Keratinocyte (primary cell): ENCODE measurements at regions not wholly inside any gene's neighbourhood (a gene's known extent, or its start where the extent isn't known, plus 50 kb on each side); places are given as distances from the start of the nearest gene placed in this dataset.

ENCODE experiments used
- DNase-seq: peaks from one replicate; pipeline ENCODE4 v3.0.0-alpha.2; 2011; ENCODE audit warnings: low read depth, missing footprints, low spot score
- FAIRE-seq: peaks from 2 replicates; lab custom pipeline; 2011; peaks lifted over from hg19 to GRCh38; lab: Jason Lieb, UNC
- H2AFZ ChIP-seq: 2 replicates; pipeline ENCODE4 v1.6.0; 2012; ENCODE audit warnings: low read length, control low read depth, inconsistent platforms; ENCODE audit not compliant: control insufficient read depth
- H3K27ac ChIP-seq: 2 replicates; pipeline ENCODE4 v1.5.1; 2011; ENCODE audit warnings: low read length; ENCODE audit not compliant: control insufficient read depth, insufficient read depth
- H3K27me3 ChIP-seq: 3 replicates; pipeline ENCODE4 v1.6.0; 2011; ENCODE audit warnings: low read length; ENCODE audit not compliant: control insufficient read depth, insufficient read depth; ENCODE audit errors: extremely low read depth
- H3K36me3 ChIP-seq, 2 experiments: 2 replicates in 1 of 2; 3 replicates in 1 of 2; pipeline ENCODE4 v1.5.1; 2011; ENCODE audit warnings: low read length in 2 of 2, mild to moderate bottlenecking in 1 of 2; ENCODE audit not compliant: control insufficient read depth in 2 of 2, insufficient read depth in 2 of 2; ENCODE audit errors: extremely low read depth in 1 of 2
- H3K4me1 ChIP-seq: 3 replicates; pipeline ENCODE4 v1.5.1; 2011; ENCODE audit warnings: low read length; ENCODE audit not compliant: control insufficient read depth, insufficient read depth; ENCODE audit errors: extremely low read depth
- H3K4me2 ChIP-seq: 3 replicates; pipeline ENCODE4 v1.6.0; 2011; ENCODE audit warnings: low read depth, low read length; ENCODE audit not compliant: control insufficient read depth, insufficient read depth; ENCODE audit errors: extremely low read depth
- H3K4me3 ChIP-seq, 3 experiments: fragments of 200-600 bp in 1 of 3; sonication (generic) in 1 of 3; 2 replicates in 2 of 3; 3 replicates in 1 of 3; pipeline ENCODE4 v1.5.1; 2011 to 2016; ENCODE audit warnings: low read length in 3 of 3, mild to moderate bottlenecking in 3 of 3, control low read depth in 2 of 3, inconsistent platforms in 1 of 3, low read depth in 1 of 3, mixed read lengths in 1 of 3, mixed run types in 1 of 3, moderate library complexity in 1 of 3; ENCODE audit not compliant: control insufficient read depth in 2 of 3, insufficient read depth in 2 of 3; ENCODE audit errors: extremely low read depth in 1 of 3
- H3K79me2 ChIP-seq: 2 replicates; pipeline ENCODE4 v1.6.0; 2012; ENCODE audit warnings: low read length; ENCODE audit not compliant: control insufficient read depth, insufficient read depth
- H3K9ac ChIP-seq: 3 replicates; pipeline ENCODE4 v1.6.0; 2011; ENCODE audit warnings: low read length; ENCODE audit not compliant: control insufficient read depth, insufficient read depth; ENCODE audit errors: extremely low read depth
- H3K9me1 ChIP-seq: 3 replicates; pipeline ENCODE4 v1.6.0; 2011; ENCODE audit warnings: low read length; ENCODE audit not compliant: control insufficient read depth, insufficient read depth; ENCODE audit errors: extremely low read depth
- H3K9me3 ChIP-seq: 2 replicates; pipeline ENCODE4 v1.5.1; 2012; ENCODE audit warnings: low read depth, low read length; ENCODE audit not compliant: control insufficient read depth
- H4K20me1 ChIP-seq: 3 replicates; pipeline ENCODE4 v1.6.0; 2011; ENCODE audit warnings: low read length; ENCODE audit not compliant: control insufficient read depth, insufficient read depth; ENCODE audit errors: extremely low read depth
- CTCF ChIP-seq, 3 experiments: IDR thresholded peaks in 1 of 3; conservative IDR thresholded peaks in 1 of 3; optimal IDR thresholded peaks in 1 of 3; 2 replicates in 2 of 3; 3 replicates in 1 of 3; pipeline versions ENCODE3 to v1.5.1; 2011; ENCODE audit warnings: low read length in 3 of 3, mild to moderate bottlenecking in 3 of 3, moderate library complexity in 2 of 3, control low read depth in 1 of 3, inconsistent platforms in 1 of 3; ENCODE audit not compliant: insufficient read depth in 2 of 3; ENCODE audit errors: extremely low read depth in 1 of 3
- EZH2 ChIP-seq: IDR thresholded peaks from one replicate; pipeline ENCODE4 v1.6.1; 2012; ENCODE audit warnings: inconsistent platforms, mild to moderate bottlenecking, low read length, moderate library complexity
- dilution Hi-C: fragments of 300-500 bp; cut with MboI; formaldehyde crosslinking; loops from one replicate; pipeline ENCODE4 v1.7.0; 2020; ENCODE audit warnings: low sequenced_read_pairs; ENCODE audit not compliant: extremely low pct_ligation_motif_present

- Histone ChIP-seq H3K4me1 (no peaks in the 10 kb centered on the region), H3K9me1 (no peaks in the 10 kb centered on the region), H3K4me2 (no peak overlapping the region), H3K4me3 (no peak overlapping the region), H2AFZ (no peak overlapping the region), H3K36me3 (no peaks in the 10 kb centered on the region), H4K20me1 (no peaks in the 10 kb centered on the region), H3K9me3 (no peaks in the 10 kb centered on the region), H3K79me2 (no peaks in the 10 kb centered on the region), H3K9ac (no peak overlapping the region), H3K27ac (no peak overlapping the region), H3K27me3 (no peaks in the 10 kb centered on the region)
- dilution Hi-C loops = no loop called here
- FAIRE-seq (no peak), DNase-seq (no peak)
- no peak for TF ChIP-seq CTCF (optimal IDR thresholded peaks at IDR 0.05 in 1 of 3, IDR thresholded peaks at IDR 0.05 in 1 of 3, conservative IDR thresholded peaks at IDR 0.05 in 1 of 3; ENCODE audit: extremely low read depth in 1 of 3, insufficient read depth in 2 of 3, low read length in 3 of 3)
- no peak for TF ChIP-seq EZH2
These were observed 298.0 kb downstream of the DSEL start for GRCh38 chr18:67218556-67218955.

- Histone ChIP-seq H3K9ac (no peak overlapping the region), H3K9me1 (no peaks in the 10 kb centered on the region), H3K4me1 (no peaks in the 10 kb centered on the region), H3K4me3 (no peak overlapping the region), H3K79me2 (no peaks in the 10 kb centered on the region), H3K4me2 (no peak overlapping the region), H4K20me1 (no peaks in the 10 kb centered on the region), H3K27me3 (no peaks in the 10 kb centered on the region), H2AFZ (no peak overlapping the region), H3K9me3 (no peaks in the 10 kb centered on the region), H3K36me3 (no peaks in the 10 kb centered on the region), H3K27ac (no peak overlapping the region)
- TF ChIP-seq CTCF (optimal IDR thresholded peaks at IDR 0.05 in 1 of 3, IDR thresholded peaks at IDR 0.05 in 1 of 3, conservative IDR thresholded peaks at IDR 0.05 in 1 of 3; ENCODE audit: extremely low read depth in 1 of 3, insufficient read depth in 2 of 3, low read length in 3 of 3) (peak; percentile 48 to 56 (median 49)), EZH2 (no peak)
- dilution Hi-C loops = no loop called here
- peak; percentile 67 for FAIRE-seq
- DNase-seq = peak; percentile 38
These were observed 298.9 kb downstream of the DSEL start for GRCh38 chr18:67217551-67218166.
